D341Med (cell line): ENCODE measurements at regions not wholly inside any gene's neighbourhood (a gene's known extent, or its start where the extent isn't known, plus 50 kb on each side); places are given as distances from the start of the nearest gene placed in this dataset.

ENCODE experiments used
- DNase-seq: peaks from one replicate; pipeline ENCODE4 v3.0.0; 2012; ENCODE audit warnings: low spot score

DNA sequence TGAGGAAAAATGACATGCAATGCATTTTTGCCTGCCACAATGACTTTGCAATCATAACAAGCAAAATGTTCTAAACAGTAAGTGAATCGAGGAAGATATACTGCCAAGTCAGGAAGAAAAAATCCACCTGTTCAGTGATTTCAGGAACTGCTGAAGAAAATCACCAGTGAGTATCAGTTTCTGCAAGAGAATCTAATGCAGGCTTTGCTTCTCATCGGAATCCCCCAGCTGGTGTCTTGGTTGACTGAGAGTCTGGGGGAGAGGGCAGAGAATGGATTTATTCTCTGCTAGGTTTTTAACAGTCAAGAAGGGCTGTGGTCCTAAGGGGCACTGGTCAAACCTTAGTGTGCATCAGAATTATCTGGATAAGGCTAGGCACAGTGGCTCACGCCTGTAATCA lies 363.4 kb downstream of the CDH26 start:
- no peak for DNase-seq

DNA sequence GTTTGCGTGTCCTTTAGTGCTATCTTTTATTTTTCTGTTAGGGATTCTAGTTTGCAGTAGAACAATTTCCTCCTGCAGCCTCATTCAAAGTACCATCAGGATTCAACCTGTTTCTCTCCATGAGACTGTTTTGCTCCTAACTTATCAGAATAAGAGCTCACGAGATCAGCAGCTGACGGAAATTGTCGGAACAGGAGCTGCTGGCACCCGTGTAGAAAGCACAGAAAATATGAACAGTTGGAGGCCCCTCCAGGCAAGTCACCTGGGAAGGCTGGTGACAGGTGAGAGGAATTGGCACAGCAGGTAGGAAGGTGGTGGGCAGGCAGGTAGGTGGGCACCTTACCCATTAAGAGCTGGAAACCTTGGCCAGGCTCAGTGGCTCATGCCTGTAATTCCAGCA lies 368.6 kb downstream of the CDH26 start:
- DNase-seq, result no peak

DNA sequence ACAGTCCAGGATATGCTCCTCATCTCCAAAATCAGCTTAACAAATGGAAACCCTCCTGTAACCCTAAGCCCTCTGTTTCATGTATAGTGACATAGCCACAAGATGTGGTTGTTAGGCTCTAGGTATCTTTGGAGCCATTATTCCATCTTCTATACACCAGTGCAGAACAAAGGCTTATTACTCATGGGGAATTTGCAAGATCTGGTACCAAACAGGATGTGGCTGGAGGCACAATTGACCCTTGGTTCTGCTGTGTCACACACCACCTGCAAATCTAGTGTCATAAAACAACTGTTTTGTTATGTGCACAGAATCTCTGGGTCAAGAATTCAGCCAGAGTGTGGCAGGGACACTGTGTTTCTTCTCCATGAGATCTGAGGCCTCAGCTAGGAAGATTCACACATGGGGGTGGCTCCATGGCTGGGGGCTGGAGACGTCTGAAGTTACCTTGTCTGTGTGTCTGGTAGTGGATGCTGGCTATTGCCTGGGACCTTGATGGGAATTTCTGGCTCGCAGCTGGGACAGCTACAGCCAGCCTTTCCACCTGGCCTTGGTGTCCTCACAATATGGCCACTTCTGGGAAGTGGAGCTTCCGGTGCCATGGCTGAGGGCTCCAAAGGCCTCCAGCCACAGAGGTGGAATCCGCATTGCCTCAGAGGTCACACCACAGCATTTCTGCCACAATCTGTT lies 369.9 kb downstream of the CDH26 start:
- DNase-seq, result no peak

DNA sequence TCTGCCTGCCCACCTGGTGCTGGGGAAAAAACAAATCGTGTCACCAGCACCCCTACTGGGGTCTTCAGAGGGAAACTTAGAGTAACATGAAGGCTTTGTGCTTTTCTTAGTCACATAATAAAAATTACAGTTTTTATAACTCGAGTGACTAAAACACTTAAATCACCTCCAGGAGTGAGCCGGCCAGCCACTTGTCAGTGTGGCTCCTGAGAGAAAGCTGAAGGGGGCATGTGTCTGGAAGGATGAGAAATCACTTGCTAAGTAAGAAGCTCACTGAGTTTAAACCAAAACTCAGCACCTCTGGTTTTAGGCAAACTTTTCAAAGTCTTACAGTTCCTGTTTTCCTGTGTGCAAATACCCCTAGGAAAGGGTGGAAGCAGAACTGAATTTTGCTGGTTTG lies 372.2 kb downstream of the CDH26 start:
- no peak for DNase-seq

DNA sequence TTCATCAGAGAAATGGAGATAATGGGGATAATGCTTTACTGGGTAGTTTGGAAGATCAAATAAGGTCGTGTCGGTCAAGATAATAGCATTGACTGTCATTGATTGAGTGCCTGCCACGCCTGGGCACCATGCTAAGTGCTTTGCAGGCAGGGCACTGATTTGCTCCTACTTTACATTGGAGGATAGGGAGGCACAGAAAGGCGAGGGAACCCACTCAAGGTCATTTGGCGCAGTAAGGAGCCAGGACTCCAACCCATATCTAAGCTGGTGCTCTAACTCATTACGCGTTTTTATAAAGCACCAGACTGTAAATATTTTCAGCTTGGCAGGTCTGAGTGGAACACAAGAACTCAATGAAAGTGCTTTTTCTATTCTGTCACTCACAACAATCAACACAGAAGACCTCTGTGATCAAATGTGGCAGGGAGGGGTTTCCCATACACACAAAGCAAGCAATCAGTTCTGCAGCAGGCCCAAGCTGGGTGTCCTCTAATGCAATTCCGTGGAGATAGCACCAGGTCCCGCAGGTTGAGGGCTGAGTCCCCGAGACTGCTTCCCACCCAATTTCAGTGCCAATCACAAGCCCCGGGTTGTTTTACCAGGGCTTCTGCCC lies 373.6 kb downstream of the CDH26 start:
- no peak for DNase-seq

DNA sequence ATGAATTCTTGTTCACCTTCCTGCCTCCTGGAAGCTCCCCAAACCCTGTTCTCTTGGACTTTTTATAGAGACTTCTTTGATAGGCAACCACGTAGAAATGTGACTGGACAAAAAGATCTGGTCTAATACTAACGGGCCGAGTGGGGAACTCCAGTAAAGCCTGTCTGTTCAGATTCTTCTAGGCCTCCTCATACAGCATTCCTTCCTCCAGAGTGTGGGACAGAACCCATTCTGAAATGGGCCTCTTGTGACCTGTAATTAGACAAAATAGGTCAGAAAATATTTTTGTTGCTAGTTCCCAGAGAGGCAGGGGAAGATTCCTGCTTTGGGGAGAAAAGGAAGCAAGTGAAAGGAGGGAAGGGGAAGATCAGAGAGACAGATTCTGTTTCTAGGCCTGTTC lies 374.3 kb downstream of the CDH26 start:
- no peak for DNase-seq

DNA sequence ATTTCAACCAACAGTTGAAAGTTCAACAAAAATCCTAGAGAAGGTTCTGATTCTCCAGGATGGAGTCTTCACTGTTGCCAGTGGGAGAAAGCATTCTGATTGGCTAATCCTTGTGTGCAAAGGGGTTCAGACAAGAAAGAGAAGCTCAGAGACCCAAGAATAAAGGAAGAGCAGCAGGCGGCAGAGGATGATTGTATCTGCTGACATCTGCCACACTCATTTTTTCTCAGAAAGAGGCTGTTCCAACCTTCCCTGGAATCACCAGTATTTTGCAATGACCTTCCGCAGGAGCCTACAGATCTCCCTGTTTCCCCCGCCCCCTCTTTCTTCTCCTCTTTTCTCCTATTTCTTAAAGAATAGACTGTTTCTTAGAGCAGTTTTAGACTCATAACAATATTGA lies 376.7 kb downstream of the CDH26 start:
- no peak for DNase-seq

DNA sequence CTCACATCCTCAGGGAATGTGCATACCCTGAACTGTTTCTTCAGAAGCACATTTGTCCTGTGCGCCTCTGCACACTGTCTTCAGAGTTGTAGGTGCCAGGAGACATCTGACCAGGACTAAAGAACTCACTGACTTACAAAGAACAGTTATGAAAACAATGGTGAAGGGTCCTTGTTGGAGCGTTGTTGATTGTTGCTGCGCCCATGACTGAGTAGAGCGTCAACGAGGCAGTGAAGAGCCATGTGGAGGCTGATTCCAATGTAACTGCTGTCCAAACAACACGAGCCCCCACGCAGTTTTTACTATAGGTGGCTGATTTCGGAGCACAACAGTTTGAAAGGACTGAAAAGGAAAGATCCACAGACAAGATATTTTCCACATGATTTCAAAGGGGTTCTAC lies 380.3 kb downstream of the CDH26 start:
- DNase-seq, result no peak

DNA sequence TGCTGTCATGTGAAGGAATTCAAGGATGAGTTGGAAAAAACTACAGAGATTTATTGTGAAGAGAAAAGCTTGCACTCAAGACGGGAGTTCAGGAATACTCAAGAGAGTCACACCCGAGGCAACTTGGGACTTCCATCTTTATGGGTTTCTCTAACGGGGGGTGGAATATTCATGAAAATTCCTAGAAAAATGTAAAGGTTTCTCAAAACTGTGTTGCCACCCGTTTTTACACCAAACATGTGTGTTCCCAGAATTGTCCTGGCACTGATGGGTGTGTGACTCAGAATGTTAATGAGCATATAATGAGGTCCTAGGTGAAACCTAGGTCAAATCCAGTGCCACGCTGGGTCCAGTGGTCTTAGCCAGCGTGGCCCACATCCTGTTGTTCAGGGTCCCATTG lies 381.5 kb downstream of the CDH26 start:
- no peak for DNase-seq

DNA sequence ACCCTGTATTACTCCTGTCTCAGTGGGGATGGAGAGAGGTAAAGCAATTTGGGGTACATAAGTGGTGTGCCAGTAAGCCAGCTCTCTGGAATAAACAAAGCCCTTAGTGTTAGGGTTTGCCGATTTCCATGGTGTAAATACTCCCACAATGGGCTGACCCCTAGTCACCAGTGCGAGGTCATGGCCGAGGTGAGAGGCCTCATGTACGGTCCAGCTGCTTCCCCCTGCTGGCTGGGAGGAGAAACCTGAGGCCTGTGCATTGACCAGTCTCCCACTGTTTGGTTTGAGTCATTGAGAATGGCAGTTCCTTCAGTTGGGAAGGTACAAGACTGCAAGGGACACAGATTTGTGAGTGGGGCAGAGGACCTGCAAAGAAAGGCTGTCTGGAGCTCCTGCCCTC lies 382.0 kb downstream of the CDH26 start:
- DNase-seq, result no peak

DNA sequence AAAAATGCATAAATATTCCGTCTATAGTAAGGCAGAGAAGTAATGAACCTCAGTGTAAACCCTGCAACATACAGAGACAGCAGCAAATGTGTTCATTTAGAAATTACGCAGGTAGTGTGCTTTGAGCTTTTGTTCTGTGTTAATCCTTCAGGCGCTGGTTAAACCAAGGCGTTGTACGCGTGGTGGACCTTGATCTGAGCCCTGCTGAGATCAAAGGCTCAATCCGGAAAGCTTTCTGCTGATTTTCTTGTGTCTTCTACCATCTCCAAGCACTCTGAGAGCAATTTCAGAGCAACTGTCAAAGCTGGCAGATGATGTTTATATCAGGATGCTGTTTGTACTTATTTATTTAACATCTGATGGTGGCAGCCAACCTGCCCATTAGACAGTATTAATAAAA lies 382.8 kb downstream of the CDH26 start:
- DNase-seq, result no peak

DNA sequence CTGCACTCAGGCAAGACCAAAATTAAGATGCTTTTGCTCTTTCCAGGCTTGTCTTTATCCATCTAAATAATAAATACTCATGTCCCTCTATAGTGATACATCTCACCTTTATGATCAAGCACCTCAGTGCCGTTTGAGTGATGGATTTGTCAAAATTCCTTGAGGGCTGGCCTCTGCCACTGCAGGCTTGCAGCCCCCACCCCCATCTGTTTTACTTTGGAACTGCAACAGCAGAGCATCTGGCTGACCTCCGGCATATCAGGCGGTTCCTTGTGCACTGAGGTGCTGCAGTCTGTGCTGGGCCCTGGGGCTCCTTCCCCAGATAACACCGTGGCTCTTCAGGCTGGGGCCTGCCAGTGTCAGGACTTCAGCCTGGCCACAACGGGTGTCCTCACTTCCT lies 386.9 kb downstream of the CDH26 start:
- DNase-seq, result no peak

DNA sequence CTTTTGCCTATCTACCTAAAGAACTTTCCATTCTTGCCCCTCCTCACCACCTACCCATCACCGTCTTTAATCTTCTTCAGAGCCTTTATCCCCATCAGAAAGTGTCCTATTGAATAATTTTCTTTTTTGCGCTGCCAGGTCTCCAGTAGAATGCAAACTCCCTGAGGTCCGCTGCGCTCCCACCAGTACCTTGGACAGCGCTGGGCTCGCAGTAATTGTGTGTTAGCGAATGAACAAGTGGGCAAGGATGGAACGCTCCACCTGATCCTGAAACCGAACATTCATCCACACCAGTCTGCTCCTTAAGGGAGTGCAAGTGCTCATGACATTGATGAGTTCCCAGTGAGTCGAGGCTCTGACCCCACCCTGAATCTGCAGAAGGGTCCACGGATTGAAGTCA lies 391.2 kb downstream of the CDH26 start:
- DNase-seq, result no peak

DNA sequence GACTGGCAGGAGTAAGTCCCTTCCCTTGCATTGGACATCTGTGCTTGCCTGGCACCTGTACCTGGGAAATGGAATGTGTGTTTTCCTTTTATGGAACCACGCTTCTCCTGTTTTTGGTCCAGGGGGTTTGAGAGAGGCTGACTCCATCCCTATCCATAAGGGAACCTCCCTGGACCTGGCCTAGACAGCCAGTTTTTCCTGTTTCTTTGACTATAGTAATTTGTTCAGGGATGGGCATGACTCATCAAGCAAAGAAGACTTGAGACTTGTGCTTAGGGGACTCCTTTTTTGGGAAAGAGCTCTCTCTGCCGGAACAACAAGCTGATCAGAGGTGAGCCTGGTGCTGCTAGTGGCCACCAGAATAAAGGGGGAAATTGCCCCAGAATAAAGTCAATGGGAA lies 393.8 kb downstream of the CDH26 start:
- no peak for DNase-seq

DNA sequence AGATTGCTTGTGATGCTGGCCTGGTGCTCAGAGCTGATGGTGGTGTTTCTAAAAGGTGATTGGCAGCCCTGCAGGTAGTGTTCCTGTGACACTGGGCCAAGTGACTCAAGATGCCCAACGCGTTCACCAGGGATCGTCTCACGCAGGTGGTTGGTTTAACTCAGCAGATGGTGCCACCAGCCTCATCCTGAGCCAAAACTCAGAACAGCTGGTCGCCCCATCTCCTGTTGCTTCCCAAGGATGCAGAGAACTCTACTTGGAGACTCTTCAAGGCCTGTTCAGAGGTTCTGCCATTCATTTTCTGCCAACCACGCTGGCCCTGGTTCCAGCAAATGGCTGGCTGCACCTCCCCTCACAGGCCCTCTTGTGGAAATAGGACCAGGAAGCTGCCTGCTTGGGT lies 394.4 kb downstream of the CDH26 start:
- no peak for DNase-seq

DNA sequence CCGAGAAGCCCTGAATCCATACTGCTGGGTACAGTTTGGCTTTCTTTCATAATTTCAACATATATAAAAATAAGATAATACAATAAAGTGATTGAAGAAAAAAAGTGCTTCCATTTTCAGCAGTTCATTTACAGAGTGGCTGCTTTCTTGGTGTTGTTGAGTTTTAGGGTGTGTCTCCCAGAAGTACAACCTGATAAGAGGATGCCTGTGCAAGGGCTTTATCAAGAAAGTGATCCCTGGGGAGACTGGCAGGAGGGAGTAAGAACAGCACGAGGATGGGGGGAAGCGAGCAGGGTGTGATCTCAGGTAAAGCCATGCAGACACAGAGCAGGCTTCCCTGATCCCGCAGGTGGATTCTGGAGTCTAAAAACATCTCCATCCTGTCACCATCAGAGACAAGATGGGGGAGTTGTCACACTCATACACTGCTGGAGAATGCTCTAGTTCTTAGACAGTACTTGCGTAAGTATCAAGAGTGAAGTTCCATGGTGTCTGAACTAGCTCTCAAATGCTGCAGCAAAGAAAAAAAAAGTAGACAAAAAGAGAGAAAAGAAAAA lies 395.9 kb downstream of the CDH26 start:
- DNase-seq, result no peak

DNA sequence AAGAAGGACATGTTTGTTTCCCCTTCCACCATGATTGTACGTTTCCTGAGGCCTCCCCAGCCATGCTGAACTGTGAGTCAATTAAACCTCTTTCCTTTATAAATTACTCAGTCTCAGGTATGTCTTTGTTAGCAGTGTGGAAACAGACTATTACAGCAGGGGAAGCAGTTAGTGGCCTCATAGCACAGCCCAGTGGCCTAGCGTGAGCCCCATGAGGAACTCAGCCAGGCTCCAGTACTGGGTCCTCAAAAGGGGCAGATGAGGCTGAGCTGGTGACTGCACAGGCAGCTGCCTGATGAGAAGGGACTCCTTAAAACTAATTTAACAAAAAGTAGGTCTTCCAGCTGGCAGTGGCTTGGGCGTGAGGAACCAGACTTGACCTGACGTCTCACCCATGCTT lies 399.9 kb downstream of the CDH26 start:
- no peak for DNase-seq

DNA sequence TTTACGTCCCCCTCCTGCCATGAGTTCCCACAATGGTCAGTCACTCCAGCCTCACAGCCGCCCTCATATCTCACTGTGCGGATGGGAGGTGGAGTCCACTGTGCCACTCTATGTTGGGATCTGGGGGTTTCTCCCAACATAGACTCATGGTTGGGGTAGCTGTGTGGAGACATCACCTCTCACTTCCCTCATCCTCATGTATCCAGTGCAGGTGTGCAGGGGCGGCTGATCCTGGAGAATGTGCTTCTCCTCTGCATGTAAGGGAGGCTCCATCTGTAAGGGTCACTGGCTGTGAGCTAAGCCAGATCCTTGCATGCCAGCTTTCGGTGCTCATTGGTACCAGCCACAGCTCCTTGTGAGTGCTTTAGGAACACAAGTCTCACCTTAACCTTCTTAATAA lies 400.8 kb downstream of the CDH26 start:
- no peak for DNase-seq

DNA sequence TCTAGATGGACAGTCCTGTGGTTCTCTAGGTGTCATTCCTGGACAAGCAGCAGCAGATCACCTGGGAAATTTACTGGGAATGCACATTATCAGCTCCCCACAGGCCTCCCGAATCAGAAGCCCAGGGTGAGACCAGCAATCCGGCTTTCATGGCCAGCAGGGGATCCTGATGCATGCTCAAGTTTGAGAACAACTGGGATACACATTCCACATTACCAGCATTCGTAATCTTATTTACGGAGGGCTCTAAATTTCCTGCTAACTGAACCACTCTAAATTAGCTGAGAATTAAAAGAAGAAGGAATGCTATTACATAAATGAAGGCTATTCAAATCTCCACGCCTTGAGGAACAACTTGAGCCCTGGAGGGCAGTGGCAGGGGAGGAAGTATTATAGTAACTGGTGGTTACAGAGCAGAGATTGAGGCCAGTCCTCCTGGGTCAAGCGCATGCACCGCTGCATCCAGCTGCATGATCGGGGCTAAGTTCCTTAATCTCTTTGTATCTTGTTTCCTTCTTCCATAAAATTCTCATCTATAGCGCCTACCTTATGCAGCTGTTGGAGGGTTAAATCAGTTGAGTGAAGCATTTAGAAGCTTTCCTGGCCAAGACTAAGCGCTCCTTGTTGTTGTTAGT lies 403.7 kb downstream of the CDH26 start:
- no peak for DNase-seq

DNA sequence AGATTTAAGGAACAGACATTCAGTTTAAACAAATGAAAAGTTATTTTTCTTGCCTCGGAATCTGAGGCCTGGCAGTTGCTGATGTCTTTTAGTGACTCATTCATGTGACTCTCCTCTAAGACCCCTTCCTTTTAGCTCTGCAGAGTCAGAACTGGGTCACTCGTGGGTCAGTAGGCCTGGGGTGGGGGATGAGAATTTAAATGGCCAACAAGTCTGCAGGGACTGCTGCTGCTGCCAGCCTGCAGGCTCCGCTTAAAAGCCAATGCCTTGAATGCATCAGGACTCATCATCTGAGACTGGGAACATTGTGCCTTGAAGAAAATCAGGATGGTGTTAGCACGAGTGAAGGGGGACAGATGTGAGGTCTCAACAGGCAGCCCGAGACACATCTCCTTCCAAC lies 404.3 kb downstream of the CDH26 start:
- DNase-seq, result no peak

DNA sequence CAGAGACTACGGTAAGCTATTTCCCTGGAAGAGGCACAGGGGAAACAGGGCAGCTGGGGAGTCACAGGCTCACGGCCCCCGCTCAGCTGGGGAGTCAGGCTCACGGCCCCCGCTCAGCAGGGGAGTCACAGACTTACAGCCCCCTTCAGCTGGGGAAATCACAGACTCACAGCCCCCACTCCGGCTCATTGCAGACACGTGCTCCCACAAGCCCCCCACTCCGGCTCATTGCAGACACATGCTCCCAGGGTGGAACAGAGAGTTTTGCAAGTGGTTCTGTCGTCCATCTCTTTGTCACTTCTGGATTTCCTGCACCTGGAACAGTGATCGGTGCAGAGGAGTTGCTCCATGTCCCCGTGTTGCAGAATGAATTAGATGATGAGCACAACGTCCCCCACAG lies 405.5 kb downstream of the CDH26 start:
- DNase-seq, result no peak

DNA sequence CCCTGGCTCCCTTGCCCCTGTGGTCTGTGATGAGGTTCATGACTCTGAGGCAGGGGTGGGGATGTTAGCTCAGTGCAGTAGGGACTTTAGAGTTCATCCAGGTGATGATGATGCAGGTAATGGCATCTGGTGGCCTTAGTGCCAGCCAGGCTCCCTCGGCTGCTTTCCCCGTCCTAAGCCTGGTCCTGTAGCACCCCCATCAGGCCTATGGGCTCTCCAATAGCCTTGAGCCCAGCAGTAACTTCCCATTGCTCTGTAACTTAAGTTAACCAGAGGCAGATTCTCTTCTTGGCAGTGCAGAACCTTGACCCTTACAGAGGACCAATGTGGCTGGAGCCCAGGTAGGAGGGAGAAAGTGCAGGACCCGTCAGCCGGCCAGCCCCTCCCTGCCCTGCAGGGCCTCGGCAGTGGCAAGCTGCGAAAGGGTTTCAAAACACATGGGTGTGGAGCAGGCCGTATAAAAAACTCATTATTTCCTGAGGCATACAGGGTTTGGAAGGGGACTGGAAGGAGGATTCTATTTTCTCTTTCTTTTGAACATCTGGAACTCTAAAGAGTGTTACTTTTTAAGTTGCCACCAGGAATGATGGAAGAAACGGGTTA lies 406.9 kb downstream of the CDH26 start:
- DNase-seq, result no peak

DNA sequence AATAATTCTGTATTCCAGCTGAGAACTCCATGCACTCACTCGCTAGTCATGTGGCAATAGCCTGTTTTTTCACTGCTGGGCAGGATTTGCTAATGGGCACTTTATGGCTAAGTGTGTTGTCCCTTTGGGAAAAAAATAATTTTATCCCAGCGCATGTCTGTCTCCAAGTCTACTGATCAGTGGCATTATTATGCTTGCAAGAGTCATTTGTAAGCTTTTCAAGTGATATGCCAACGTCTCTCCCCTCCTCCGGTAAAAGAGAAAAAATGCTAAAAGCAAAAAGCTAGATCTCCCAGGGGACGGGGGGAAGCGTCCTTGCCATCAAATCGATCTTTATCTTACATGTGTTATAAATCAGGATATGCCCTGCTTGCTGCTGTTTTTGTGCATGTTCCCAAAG lies 407.7 kb downstream of the CDH26 start:
- DNase-seq, result no peak
